GM19324 (cell line): ENCODE measurements at regions not wholly inside any gene's neighbourhood (a gene's known extent, or its start where the extent isn't known, plus 50 kb on each side); places are given as distances from the start of the nearest gene placed in this dataset.
"Not testable (repeated sequence)": the region's sequence is repeated elsewhere in the genome, so short reads cannot be mapped to it uniquely, and the experiment has no call there.

ENCODE experiments used
- ATAC-seq: cut with Tn5 transposase; IDR thresholded peaks from one replicate; pipeline ENCODE4 v1.9.1; 2021; ENCODE audit warnings: mild to moderate bottlenecking, moderate library complexity; ENCODE audit not compliant: unreplicated experiment, low FRiP score

GRCh38 chr4:128540122-128540521, 252.5 kb upstream of the PGRMC2 start:
- ATAC-seq = no peak

- no peak for ATAC-seq
Measured at GRCh38 chr4:128538111-128538882, 250.7 kb upstream of the PGRMC2 start.

- ATAC-seq = no peak
Measured at GRCh38 chr4:128536746-128537145, 249.1 kb upstream of the PGRMC2 start.

- not testable (repeated sequence) for ATAC-seq
Measured at GRCh38 chr4:128535510-128535909, 247.9 kb upstream of the PGRMC2 start.

GRCh38 chr4:128528793-128529553, 241.4 kb upstream of the PGRMC2 start:
- no peak for ATAC-seq

GRCh38 chr4:128527946-128528576, 240.4 kb upstream of the PGRMC2 start:
- no peak for ATAC-seq

GRCh38 chr4:128527351-128527750, 239.7 kb upstream of the PGRMC2 start:
- no peak for ATAC-seq

- no peak for ATAC-seq
Measured at GRCh38 chr4:128525992-128526630, 238.5 kb upstream of the PGRMC2 start.

GRCh38 chr4:128525387-128525786, 237.8 kb upstream of the PGRMC2 start:
- ATAC-seq = no peak

- ATAC-seq = no peak
Measured at GRCh38 chr4:128524311-128524710, 236.7 kb upstream of the PGRMC2 start.

GRCh38 chr4:128521648-128522111, 234.1 kb upstream of the PGRMC2 start:
- no peak for ATAC-seq

- ATAC-seq = no peak
Measured at GRCh38 chr4:128521156-128521555, 233.5 kb upstream of the PGRMC2 start.

- no peak for ATAC-seq
Measured at GRCh38 chr4:128519163-128519830, 231.7 kb upstream of the PGRMC2 start.

GRCh38 chr4:128517739-128518510, 230.3 kb upstream of the PGRMC2 start:
- peak; percentile 97 for ATAC-seq

GRCh38 chr4:128517096-128517738, 229.6 kb upstream of the PGRMC2 start:
- no peak for ATAC-seq

GRCh38 chr4:128516301-128516969, 228.8 kb upstream of the PGRMC2 start:
- no peak for ATAC-seq

GRCh38 chr4:128513664-128514484, 226.3 kb upstream of the PGRMC2 start:
- ATAC-seq = no peak
